ENCODE measurements at regions not wholly inside any gene's neighbourhood (a gene's known extent, or its start where the extent isn't known, plus 50 kb on each side); places are given as distances from the start of the nearest gene placed in this dataset.

- H3K4me3 Mint-ChIP-seq: no peak overlapping the region
- no peaks in the 10 kb centered on the region for H3K36me3 Mint-ChIP-seq (ENCODE audit: low read depth)
- H3K4me1 Mint-ChIP-seq: no peaks in the 10 kb centered on the region
- peaks cover 11% of the 10 kb centered on the region for H3K9me3 Mint-ChIP-seq
- CTCF ChIA-PET: no interaction called here
- POLR2A ChIA-PET: no interaction called here
- no peak overlapping the region for H3K27ac Mint-ChIP-seq
- H3K27me3 Mint-ChIP-seq: no peaks in the 10 kb centered on the region
- no peak for DNase-seq
Measured at GRCh38 chr13:87736849-87737385, 65.7 kb downstream of the SLITRK5 start.

DNA sequence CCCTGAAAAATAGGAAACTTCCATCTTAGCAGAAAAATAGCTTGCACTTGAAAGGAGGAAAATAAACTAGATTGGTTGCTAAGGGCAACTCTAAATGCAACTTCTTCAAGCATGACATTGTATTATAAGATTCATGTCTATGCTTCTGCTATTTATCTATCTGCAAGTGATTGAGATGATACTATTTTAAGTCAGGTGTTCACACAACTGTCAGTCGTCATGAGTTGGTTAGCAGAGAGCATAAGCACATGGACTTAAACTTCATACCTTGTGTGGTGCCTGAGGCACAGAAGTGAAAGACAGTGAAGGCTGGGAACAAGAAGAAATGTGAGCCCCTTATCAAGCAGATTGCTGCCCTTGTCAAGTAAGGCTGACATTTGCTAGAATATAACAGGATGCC is 82.9 kb downstream of the SLITRK5 start:
- DNase-seq: no peak
- POLR2A ChIA-PET: no interaction called here
- no peaks in the 10 kb centered on the region for H3K9me3 Mint-ChIP-seq
- H3K36me3 Mint-ChIP-seq (ENCODE audit: low read depth): no peaks in the 10 kb centered on the region
- no peak overlapping the region for H3K4me3 Mint-ChIP-seq
- H3K27me3 Mint-ChIP-seq: no peaks in the 10 kb centered on the region
- no peak overlapping the region for H3K27ac Mint-ChIP-seq
- no peaks in the 10 kb centered on the region for H3K4me1 Mint-ChIP-seq
- CTCF ChIA-PET: no interaction called here

DNA sequence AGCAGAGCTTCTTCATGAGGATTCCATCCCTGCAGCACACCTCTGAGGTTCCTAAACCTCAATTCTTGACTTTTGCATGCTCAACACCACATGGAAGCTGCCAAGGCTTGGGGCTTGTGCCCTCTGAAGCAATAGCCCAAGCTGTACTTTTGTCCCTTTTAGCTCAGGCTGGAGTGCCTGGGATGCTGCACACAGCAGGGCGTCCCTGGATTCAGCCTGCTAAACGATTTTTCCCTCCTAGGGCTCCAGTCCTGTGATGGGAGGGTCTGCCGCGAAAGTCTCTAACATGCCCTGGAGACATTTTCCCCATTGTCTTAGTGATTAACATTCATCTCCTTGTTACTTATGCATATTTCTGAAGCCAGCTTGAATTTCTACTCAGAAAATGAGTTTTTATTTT is 98.3 kb downstream of the SLITRK5 start:
- ChIA-PET CTCF (no interaction called here), POLR2A (no interaction called here)
- H3K9me3 Mint-ChIP-seq: no peaks in the 10 kb centered on the region
- H3K4me1 Mint-ChIP-seq: no peaks in the 10 kb centered on the region
- DNase-seq: no peak
- H3K36me3 Mint-ChIP-seq (ENCODE audit: low read depth): no peaks in the 10 kb centered on the region
- no peak overlapping the region for H3K27ac Mint-ChIP-seq
- H3K4me3 Mint-ChIP-seq: no peak overlapping the region
- H3K27me3 Mint-ChIP-seq: no peaks in the 10 kb centered on the region

DNA sequence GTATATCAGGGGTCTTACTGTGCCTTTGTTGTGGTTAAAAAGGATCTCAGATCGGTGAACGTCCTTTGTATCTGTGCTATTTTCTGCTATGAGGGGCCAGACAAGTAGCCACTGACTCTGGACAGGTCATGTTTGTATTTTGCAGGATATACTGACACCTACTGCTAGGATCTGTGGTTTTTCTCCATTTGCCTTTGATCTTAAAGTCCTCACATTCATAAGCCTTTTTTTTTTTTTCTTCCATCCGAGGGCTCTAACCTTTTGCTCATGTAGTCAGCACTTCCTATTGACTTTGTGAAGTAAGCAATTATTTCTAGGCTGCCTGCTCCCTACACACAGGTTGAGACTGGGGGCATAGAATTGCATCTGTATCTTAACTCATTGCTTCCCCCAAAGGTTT is 106.2 kb downstream of the SLITRK5 start:
- Mint-ChIP-seq H3K4me1 (no peaks in the 10 kb centered on the region), H3K36me3 (ENCODE audit: low read depth) (no peaks in the 10 kb centered on the region), H3K4me3 (no peak overlapping the region), H3K27ac (no peak overlapping the region), H3K27me3 (no peaks in the 10 kb centered on the region), H3K9me3 (peaks cover 2% of the 10 kb centered on the region)
- ChIA-PET CTCF (no interaction called here), POLR2A (no interaction called here)
- DNase-seq: no peak

DNA sequence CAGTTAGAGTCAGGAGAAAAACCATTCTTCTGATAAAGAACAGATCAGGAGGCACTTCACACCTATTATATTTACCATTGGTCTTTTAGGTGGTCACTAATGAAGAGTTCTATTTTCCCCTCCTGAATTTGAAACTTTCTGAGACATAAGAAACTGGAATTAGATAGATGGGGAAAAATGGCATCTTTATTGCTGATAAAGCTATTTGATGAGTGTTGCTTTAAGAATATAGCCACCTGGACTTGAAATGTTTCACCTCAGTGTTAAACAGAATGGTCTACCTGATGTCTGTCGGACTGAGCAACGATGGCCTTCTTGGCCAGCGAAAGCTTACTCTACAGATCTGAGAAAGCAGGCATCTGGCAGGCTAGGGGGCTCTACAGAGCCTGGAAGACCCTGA is 107.0 kb downstream of the SLITRK5 start:
- Mint-ChIP-seq H3K4me3 (no peak overlapping the region), H3K27me3 (no peaks in the 10 kb centered on the region), H3K36me3 (ENCODE audit: low read depth) (no peaks in the 10 kb centered on the region), H3K9me3 (peaks cover 2% of the 10 kb centered on the region), H3K4me1 (no peaks in the 10 kb centered on the region), H3K27ac (no peak overlapping the region)
- ChIA-PET CTCF (no interaction called here), POLR2A (no interaction called here)
- no peak for DNase-seq

GRCh38 chr13:87779426-87779825 is 108.3 kb downstream of the SLITRK5 start:
- Mint-ChIP-seq H3K27ac (no peak overlapping the region), H3K9me3 (peaks cover 2% of the 10 kb centered on the region), H3K4me1 (no peaks in the 10 kb centered on the region), H3K27me3 (no peaks in the 10 kb centered on the region), H3K36me3 (ENCODE audit: low read depth) (no peaks in the 10 kb centered on the region), H3K4me3 (no peak overlapping the region)
- ChIA-PET POLR2A (no interaction called here), CTCF (no interaction called here)
- no peak for DNase-seq

DNA sequence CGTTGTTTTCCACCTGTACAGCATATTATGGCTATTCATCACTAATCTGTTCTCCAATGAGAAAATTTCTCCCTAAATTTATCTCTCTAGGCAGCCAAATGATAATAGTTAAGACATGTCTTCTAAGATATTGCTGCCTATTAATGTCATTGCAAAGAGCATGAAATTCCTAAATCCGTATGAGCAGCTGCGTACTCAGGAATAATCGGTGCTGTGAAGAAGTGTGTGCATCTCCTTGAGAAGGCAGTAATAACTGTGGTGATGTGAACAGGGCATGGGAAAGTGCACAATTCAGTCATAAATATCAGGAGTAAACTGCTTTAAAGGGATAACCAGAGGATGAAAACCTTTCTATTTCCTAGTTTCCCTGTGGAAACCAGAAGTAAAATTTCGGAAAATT is 112.2 kb downstream of the SLITRK5 start:
- POLR2A ChIA-PET: no interaction called here
- CTCF ChIA-PET: no interaction called here
- H3K4me1 Mint-ChIP-seq: no peaks in the 10 kb centered on the region
- H3K27ac Mint-ChIP-seq: no peak overlapping the region
- no peaks in the 10 kb centered on the region for H3K9me3 Mint-ChIP-seq
- H3K4me3 Mint-ChIP-seq: no peak overlapping the region
- DNase-seq: no peak
- H3K36me3 Mint-ChIP-seq (ENCODE audit: low read depth): no peaks in the 10 kb centered on the region
- no peaks in the 10 kb centered on the region for H3K27me3 Mint-ChIP-seq

DNA sequence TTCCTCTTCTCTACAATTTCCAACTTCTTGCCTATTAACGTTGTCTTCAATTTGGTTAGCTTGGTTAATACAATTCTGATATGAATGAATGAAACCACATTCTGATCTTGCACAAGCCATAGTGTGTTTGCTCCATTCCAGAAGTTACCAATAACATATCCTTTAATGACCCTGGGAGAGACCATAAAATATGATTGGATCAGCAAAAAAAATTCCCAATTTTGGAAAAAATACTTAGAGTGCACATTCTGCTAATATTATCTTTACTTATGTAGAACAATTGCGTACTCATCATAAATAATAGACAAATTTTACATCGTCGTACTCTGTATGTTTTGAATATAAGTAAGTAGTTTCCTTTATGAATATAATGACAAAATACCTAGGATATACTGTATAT is 117.2 kb downstream of the SLITRK5 start:
- Mint-ChIP-seq H3K27me3 (no peaks in the 10 kb centered on the region), H3K27ac (no peak overlapping the region), H3K9me3 (peaks cover 8% of the 10 kb centered on the region), H3K4me1 (no peaks in the 10 kb centered on the region), H3K4me3 (no peak overlapping the region), H3K36me3 (ENCODE audit: low read depth) (no peaks in the 10 kb centered on the region)
- POLR2A ChIA-PET: no interaction called here
- no peak for DNase-seq
- CTCF ChIA-PET: no interaction called here

DNA sequence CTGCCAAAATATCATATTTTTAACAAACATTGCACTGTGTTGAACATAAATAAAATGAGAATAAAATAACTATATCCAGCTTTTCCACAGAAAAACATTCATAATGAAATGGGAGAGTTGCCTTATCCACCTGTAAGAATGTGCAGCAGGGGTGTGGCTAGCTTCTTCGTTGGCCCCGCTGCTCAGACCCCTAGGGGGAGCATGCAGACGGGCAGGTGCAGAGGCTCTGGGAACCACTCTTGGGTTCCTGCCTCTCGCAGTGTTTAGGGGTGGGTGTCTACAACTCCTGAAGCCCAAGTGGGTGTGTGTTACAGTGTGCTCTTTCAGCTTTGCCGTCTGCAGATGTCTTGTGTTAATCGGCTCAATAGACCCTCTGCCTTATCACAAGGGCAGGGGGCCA is 121.7 kb downstream of the SLITRK5 start:
- ChIA-PET CTCF (no interaction called here), POLR2A (no interaction called here)

DNA sequence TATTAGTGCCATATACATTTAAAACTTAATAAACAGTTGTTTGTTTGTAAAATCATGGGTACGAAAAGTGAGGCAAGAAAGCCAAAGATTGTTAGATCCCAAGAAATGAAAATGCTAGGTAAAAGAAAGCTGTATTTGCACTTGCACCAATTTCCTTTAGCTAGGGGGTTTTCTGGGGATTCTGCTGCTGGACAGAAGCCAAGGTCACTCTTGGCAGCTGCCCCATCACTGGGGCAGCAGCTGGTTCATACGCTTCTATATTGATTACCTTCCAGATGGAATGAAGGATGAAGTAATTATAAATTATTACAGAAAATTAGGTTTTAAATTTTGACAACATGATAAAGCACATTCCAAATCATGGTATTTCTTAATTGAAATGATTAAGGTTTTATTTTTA is 127.4 kb downstream of the SLITRK5 start:
- Mint-ChIP-seq H3K4me1 (no peaks in the 10 kb centered on the region), H3K27me3 (no peaks in the 10 kb centered on the region), H3K9me3 (peaks cover 6% of the 10 kb centered on the region), H3K27ac (no peak overlapping the region), H3K36me3 (ENCODE audit: low read depth) (no peaks in the 10 kb centered on the region), H3K4me3 (no peak overlapping the region)
- ChIA-PET POLR2A (no interaction called here), CTCF (no interaction called here)
- no peak for DNase-seq

More for the DNA sequence above, 121.7 kb downstream of the SLITRK5 start:
- no peak overlapping the region for H3K27ac Mint-ChIP-seq
- H3K9me3 Mint-ChIP-seq: peaks cover 10% of the 10 kb centered on the region
- no peaks in the 10 kb centered on the region for H3K36me3 Mint-ChIP-seq (ENCODE audit: low read depth)
- no peak overlapping the region for H3K4me3 Mint-ChIP-seq
- no peaks in the 10 kb centered on the region for H3K27me3 Mint-ChIP-seq
- H3K4me1 Mint-ChIP-seq: no peaks in the 10 kb centered on the region
- no peak for DNase-seq

- Mint-ChIP-seq H3K27ac (no peak overlapping the region), H3K4me3 (no peak overlapping the region), H3K27me3 (no peaks in the 10 kb centered on the region), H3K4me1 (no peaks in the 10 kb centered on the region), H3K36me3 (ENCODE audit: low read depth) (no peaks in the 10 kb centered on the region), H3K9me3 (peaks cover 7% of the 10 kb centered on the region)
- ChIA-PET POLR2A (no interaction called here), CTCF (no interaction called here)
- no peak for DNase-seq
Measured at GRCh38 chr13:87810391-87810801, 139.2 kb downstream of the SLITRK5 start.

DNA sequence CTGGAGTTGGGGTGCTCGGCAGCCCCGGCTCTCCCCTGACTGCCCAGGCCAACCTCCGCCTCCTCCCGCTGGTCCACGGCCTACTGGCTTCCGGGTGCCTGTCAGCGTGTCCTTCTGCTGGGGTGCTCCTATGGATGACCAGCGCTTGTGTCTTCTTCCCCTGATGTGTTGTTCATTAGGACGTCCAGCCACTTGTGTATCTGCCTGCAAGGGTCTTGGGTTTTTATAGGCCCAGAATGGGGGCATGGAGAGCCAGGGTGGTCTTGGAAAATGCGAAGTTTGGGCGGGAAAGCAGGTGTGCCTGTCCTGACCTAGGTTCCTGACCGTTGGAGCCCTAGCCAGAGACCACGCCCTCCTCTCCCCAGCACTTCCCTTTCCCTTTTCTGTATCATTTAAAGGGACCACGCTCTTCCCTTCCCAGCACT is 139.8 kb downstream of the SLITRK5 start:
- CTCF ChIA-PET: no interaction called here
- Mint-ChIP-seq H3K27me3 (no peaks in the 10 kb centered on the region), H3K4me1 (no peaks in the 10 kb centered on the region), H3K36me3 (ENCODE audit: low read depth) (no peaks in the 10 kb centered on the region), H3K27ac (no peak overlapping the region), H3K4me3 (no peak overlapping the region), H3K9me3 (peaks cover 6% of the 10 kb centered on the region)
- no peak for DNase-seq
- POLR2A ChIA-PET: no interaction called here

DNA sequence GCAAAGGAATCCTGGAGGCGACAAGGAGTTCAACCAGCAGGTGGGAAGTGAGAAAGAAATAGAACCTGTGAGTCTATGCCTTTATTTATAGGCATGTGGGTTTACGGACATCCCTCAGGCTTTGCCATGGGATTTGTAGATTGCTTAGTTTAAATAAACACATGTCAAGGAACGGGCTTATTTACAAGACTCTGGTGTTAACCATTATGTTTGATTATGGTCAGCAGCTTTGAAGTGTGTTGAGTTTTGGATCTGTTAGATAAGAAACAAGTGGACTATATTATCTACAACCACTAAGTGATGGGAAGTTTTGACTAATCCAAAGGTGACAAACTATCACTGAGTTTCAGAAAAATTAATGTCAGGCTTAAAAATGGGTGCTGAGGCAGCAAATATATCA is 143.2 kb downstream of the SLITRK5 start:
- Mint-ChIP-seq H3K4me1 (no peaks in the 10 kb centered on the region), H3K27ac (no peak overlapping the region), H3K36me3 (ENCODE audit: low read depth) (no peaks in the 10 kb centered on the region), H3K4me3 (no peak overlapping the region), H3K27me3 (no peaks in the 10 kb centered on the region), H3K9me3 (no peaks in the 10 kb centered on the region)
- ChIA-PET POLR2A (no interaction called here), CTCF (no interaction called here)
- DNase-seq: no peak

DNA sequence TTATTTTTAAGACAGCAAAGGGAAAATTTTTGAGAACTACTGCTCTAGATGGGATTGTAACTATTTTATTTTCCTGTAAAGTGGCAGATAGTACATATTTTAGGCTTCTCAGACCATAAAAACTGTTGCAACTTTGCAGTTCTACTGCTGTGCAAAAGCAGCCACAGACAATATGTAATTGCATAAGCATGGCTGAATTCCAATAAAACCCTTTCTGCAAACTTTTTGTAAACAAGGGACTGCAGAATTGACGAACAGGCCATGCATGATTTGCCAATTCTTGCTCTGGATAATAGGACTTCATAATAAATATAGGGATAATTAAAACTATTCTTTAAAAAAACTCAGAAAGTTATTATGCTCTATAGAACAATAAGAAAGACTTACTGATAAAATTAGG is 149.1 kb downstream of the SLITRK5 start:
- ChIA-PET CTCF (no interaction called here), POLR2A (no interaction called here)
- DNase-seq: no peak
- Mint-ChIP-seq H3K27me3 (no peaks in the 10 kb centered on the region), H3K27ac (no peak overlapping the region), H3K4me1 (no peaks in the 10 kb centered on the region), H3K9me3 (no peaks in the 10 kb centered on the region), H3K4me3 (no peak overlapping the region), H3K36me3 (ENCODE audit: low read depth) (no peaks in the 10 kb centered on the region)

DNA sequence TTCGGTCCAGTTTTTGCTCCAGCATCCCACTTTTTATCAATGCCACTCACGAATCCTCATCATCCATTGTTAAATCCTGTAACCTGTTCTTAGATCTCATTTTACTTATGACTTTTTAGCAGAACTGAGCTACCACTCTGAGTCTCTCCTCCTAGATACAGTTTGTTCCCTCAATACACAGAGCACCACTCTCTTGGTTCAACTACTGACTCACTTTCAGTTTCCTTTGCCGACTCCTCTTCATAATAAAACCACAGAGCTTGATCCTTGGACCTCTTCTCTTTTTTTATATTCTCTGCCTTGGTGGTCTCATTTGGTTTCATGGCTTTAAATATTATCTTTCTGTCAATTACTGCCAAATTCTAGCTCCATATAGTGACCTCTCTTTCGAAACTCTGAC is 150.3 kb downstream of the SLITRK5 start:
- Mint-ChIP-seq H3K4me1 (no peaks in the 10 kb centered on the region), H3K27ac (no peak overlapping the region), H3K36me3 (ENCODE audit: low read depth) (no peaks in the 10 kb centered on the region), H3K4me3 (no peak overlapping the region), H3K27me3 (no peaks in the 10 kb centered on the region), H3K9me3 (no peaks in the 10 kb centered on the region)
- no peak for DNase-seq
- POLR2A ChIA-PET: no interaction called here
- CTCF ChIA-PET: no interaction called here

Measured in activated CD4-positive, alpha-beta memory T cell treated with anti-CD3 and anti-CD28 coated beads, Interleukin-2, amount 10 ng/mL, durations not matched to agents 7 days and 5 days (primary cell).